ENCODE measurements at regions not wholly inside any gene's neighbourhood (a gene's known extent, or its start where the extent isn't known, plus 50 kb on each side); places are given as distances from the start of the nearest gene placed in this dataset.

- DNase-seq: no peak
Observed at GRCh38 chr12:69099201-69099837, 140.1 kb upstream of the CPSF6 start.

GRCh38 chr12:69101505-69101904 is 137.9 kb upstream of the CPSF6 start:
- DNase-seq: no peak

GRCh38 chr12:69102856-69103255 is 136.5 kb upstream of the CPSF6 start:
- no peak for DNase-seq

- DNase-seq: no peak
Observed at GRCh38 chr12:69105101-69105962, 134.0 kb upstream of the CPSF6 start.

- DNase-seq: no peak
Observed at GRCh38 chr12:69106482-69107118, 132.8 kb upstream of the CPSF6 start.

GRCh38 chr12:69107541-69107940 is 131.8 kb upstream of the CPSF6 start:
- no peak for DNase-seq

GRCh38 chr12:69108037-69108436 is 131.3 kb upstream of the CPSF6 start:
- no peak for DNase-seq

GRCh38 chr12:69112616-69113015 is 126.8 kb upstream of the CPSF6 start:
- no peak for DNase-seq

- DNase-seq: no peak
Observed at GRCh38 chr12:69115099-69115498, 124.3 kb upstream of the CPSF6 start.

- DNase-seq: no peak
Observed at GRCh38 chr12:69115951-69116350, 123.4 kb upstream of the CPSF6 start.

GRCh38 chr12:69117566-69118266 is 121.7 kb upstream of the CPSF6 start:
- DNase-seq: no peak

- DNase-seq: no peak
Observed at GRCh38 chr12:69118516-69118915, 120.9 kb upstream of the CPSF6 start.

- no peak for DNase-seq
Observed at GRCh38 chr12:69119770-69120169, 119.6 kb upstream of the CPSF6 start.

- DNase-seq: no peak
Observed at GRCh38 chr12:69120354-69120753, 119.0 kb upstream of the CPSF6 start.

- DNase-seq: no peak
Observed at GRCh38 chr12:69123311-69123710, 116.1 kb upstream of the CPSF6 start.

GRCh38 chr12:69123919-69124638 is 115.3 kb upstream of the CPSF6 start:
- no peak for DNase-seq

GRCh38 chr12:69129017-69129416 is 110.4 kb upstream of the CPSF6 start:
- no peak for DNase-seq

- DNase-seq: no peak
Observed at GRCh38 chr12:69129564-69129963, 109.8 kb upstream of the CPSF6 start.

GRCh38 chr12:69130064-69130463 is 109.3 kb upstream of the CPSF6 start:
- no peak for DNase-seq

GRCh38 chr12:69131077-69131476 is 108.3 kb upstream of the CPSF6 start:
- DNase-seq: no peak

- no peak for DNase-seq
Observed at GRCh38 chr12:69136931-69137613, 102.3 kb upstream of the CPSF6 start.

GRCh38 chr12:69141074-69141473 is 98.3 kb upstream of the CPSF6 start:
- no peak for DNase-seq

All from activated T-cell treated with anti-CD3 and anti-CD28 coated beads, Interleukin-2, amount 50 U/mL, for 48 hours (primary cell).